GM19351 (cell line): ENCODE measurements at regions not wholly inside any gene's neighbourhood (a gene's known extent, or its start where the extent isn't known, plus 50 kb on each side); places are given as distances from the start of the nearest gene placed in this dataset.
"Not testable (repeated sequence)": the region's sequence is repeated elsewhere in the genome, so short reads cannot be mapped to it uniquely, and the experiment has no call there.

Source experiments
- ATAC-seq: cut with Tn5 transposase; IDR thresholded peaks from one replicate; pipeline ENCODE4 v1.9.1; 2021; ENCODE audit warnings: mild to moderate bottlenecking, moderate library complexity; ENCODE audit not compliant: unreplicated experiment

GRCh38 chr2:39930175-39930917, 151.3 kb upstream of the THUMPD2 start:
- ATAC-seq: no peak

- ATAC-seq: no peak
These were observed 150.5 kb upstream of the THUMPD2 start for GRCh38 chr2:39929531-39929930.

GRCh38 chr2:39925312-39925711, 146.3 kb upstream of the THUMPD2 start:
- no peak for ATAC-seq

- ATAC-seq: no peak
These were observed 144.4 kb upstream of the THUMPD2 start for GRCh38 chr2:39923455-39923854.

GRCh38 chr2:39922679-39923405, 143.8 kb upstream of the THUMPD2 start:
- no peak for ATAC-seq

GRCh38 chr2:39920307-39920801, 141.3 kb upstream of the THUMPD2 start:
- no peak for ATAC-seq

- ATAC-seq: no peak
These were observed 140.7 kb upstream of the THUMPD2 start for GRCh38 chr2:39919511-39920306.

- no peak for ATAC-seq
These were observed 139.8 kb upstream of the THUMPD2 start for GRCh38 chr2:39918886-39919285.

- ATAC-seq: not testable (repeated sequence)
These were observed 138.3 kb upstream of the THUMPD2 start for GRCh38 chr2:39917371-39917770.

GRCh38 chr2:39914949-39915348, 135.9 kb upstream of the THUMPD2 start:
- no peak for ATAC-seq

- ATAC-seq: peak; percentile 87
These were observed 134.8 kb upstream of the THUMPD2 start for GRCh38 chr2:39913648-39914461.

GRCh38 chr2:39902103-39902502, 123.0 kb upstream of the THUMPD2 start:
- no peak for ATAC-seq

GRCh38 chr2:39898934-39899333, 119.9 kb upstream of the THUMPD2 start:
- no peak for ATAC-seq

GRCh38 chr2:39897273-39897672, 118.2 kb upstream of the THUMPD2 start:
- ATAC-seq: no peak

GRCh38 chr2:39894082-39894481, 115.0 kb upstream of the THUMPD2 start:
- no peak for ATAC-seq

GRCh38 chr2:39893616-39894015, 114.6 kb upstream of the THUMPD2 start:
- no peak for ATAC-seq

GRCh38 chr2:39881948-39882347, 102.9 kb upstream of the THUMPD2 start:
- no peak for ATAC-seq

- ATAC-seq: no peak
These were observed 102.4 kb upstream of the THUMPD2 start for GRCh38 chr2:39881494-39881893.

- not testable (repeated sequence) for ATAC-seq
These were observed 99.9 kb upstream of the THUMPD2 start for GRCh38 chr2:39879001-39879400.

GRCh38 chr2:39875914-39876267, 96.8 kb upstream of the THUMPD2 start:
- ATAC-seq: no peak
